ENCODE measurements at regions not wholly inside any gene's neighbourhood (a gene's known extent, or its start where the extent isn't known, plus 50 kb on each side); places are given as distances from the start of the nearest gene placed in this dataset.

GRCh38 chr4:92136434-92136833, 167.3 kb upstream of the GRID2 start:
- ChIA-PET CTCF (no interaction called here), POLR2A (no interaction called here)
- no peak for TF ChIP-seq CTCF (IDR thresholded peaks at IDR 0.05; ENCODE audit: insufficient read depth, low read length, missing control alignments)
- no peak for DNase-seq (ENCODE audit: low read depth, low spot score)
- H3K4me3 ChIP-seq (ENCODE audit: low read depth, low read length) = no peak overlapping the region

GRCh38 chr4:92163348-92163747, 140.4 kb upstream of the GRID2 start:
- POLR2A ChIA-PET = no interaction called here
- no peak for DNase-seq (ENCODE audit: low read depth, low spot score)
- no peak overlapping the region for H3K4me3 ChIP-seq (ENCODE audit: low read depth, low read length)
- CTCF ChIA-PET = no interaction called here
- no peak for TF ChIP-seq CTCF (IDR thresholded peaks at IDR 0.05; ENCODE audit: insufficient read depth, low read length, missing control alignments)

GRCh38 chr4:92170340-92170739, 133.4 kb upstream of the GRID2 start:
- no peak overlapping the region for H3K4me3 ChIP-seq (ENCODE audit: low read depth, low read length)
- ChIA-PET CTCF (no interaction called here), POLR2A (no interaction called here)
- DNase-seq (ENCODE audit: low read depth, low spot score) = no peak
- TF ChIP-seq CTCF (IDR thresholded peaks at IDR 0.05; ENCODE audit: insufficient read depth, low read length, missing control alignments) = no peak

GRCh38 chr4:92172203-92172602, 131.6 kb upstream of the GRID2 start:
- CTCF ChIA-PET = no interaction called here
- POLR2A ChIA-PET = no interaction called here
- no peak for TF ChIP-seq CTCF (IDR thresholded peaks at IDR 0.05; ENCODE audit: insufficient read depth, low read length, missing control alignments)
- no peak overlapping the region for H3K4me3 ChIP-seq (ENCODE audit: low read depth, low read length)
- no peak for DNase-seq (ENCODE audit: low read depth, low spot score)

- ChIA-PET POLR2A (no interaction called here), CTCF (no interaction called here)
- DNase-seq (ENCODE audit: low read depth, low spot score) = no peak
- no peak for TF ChIP-seq CTCF (IDR thresholded peaks at IDR 0.05; ENCODE audit: insufficient read depth, low read length, missing control alignments)
- H3K4me3 ChIP-seq (ENCODE audit: low read depth, low read length) = no peak overlapping the region
Observed at GRCh38 chr4:92175250-92175649, 128.5 kb upstream of the GRID2 start.

- no peak for TF ChIP-seq CTCF (IDR thresholded peaks at IDR 0.05; ENCODE audit: insufficient read depth, low read length, missing control alignments)
- ChIA-PET POLR2A (no interaction called here), CTCF (no interaction called here)
- no peak for DNase-seq (ENCODE audit: low read depth, low spot score)
- no peak overlapping the region for H3K4me3 ChIP-seq (ENCODE audit: low read depth, low read length)
Observed at GRCh38 chr4:92182006-92182735, 121.6 kb upstream of the GRID2 start.
